ENCODE measurements at regions not wholly inside any gene's neighbourhood (a gene's known extent, or its start where the extent isn't known, plus 50 kb on each side); places are given as distances from the start of the nearest gene placed in this dataset.

GRCh38 chr18:41331661-41332060, 623.4 kb upstream of the PIK3C3 start:
- POLR2A ChIA-PET, result no interaction called here
- no peak for DNase-seq (ENCODE audit: extremely low spot score)
- CTCF ChIA-PET, result no interaction called here
- TF ChIP-seq PKNOX1 (IDR thresholded peaks at IDR 0.05) (no peak), LEF1 (IDR thresholded peaks at IDR 0.05; ENCODE audit: borderline replicate concordance) (no peak), CTBP1 (IDR thresholded peaks at IDR 0.05; ENCODE audit: borderline replicate concordance) (no peak), TARDBP (IDR thresholded peaks at IDR 0.05) (no peak), NFRKB (IDR thresholded peaks at IDR 0.05) (no peak), FOXA1 (IDR thresholded peaks at IDR 0.05) (no peak), BHLHE40 (IDR thresholded peaks at IDR 0.05; ENCODE audit: borderline replicate concordance) (no peak), FOXK2 (IDR thresholded peaks at IDR 0.05) (no peak), ARNT (IDR thresholded peaks at IDR 0.05) (no peak), ELF4 (IDR thresholded peaks at IDR 0.05) (no peak), L3MBTL2 (conservative IDR thresholded peaks at IDR 0.05) (no peak)

- TF ChIP-seq NFRKB (IDR thresholded peaks at IDR 0.05) (no peak), FOXK2 (IDR thresholded peaks at IDR 0.05) (no peak), BHLHE40 (IDR thresholded peaks at IDR 0.05; ENCODE audit: borderline replicate concordance) (no peak), ZNF384 (IDR thresholded peaks at IDR 0.05) (no peak), ARNT (IDR thresholded peaks at IDR 0.05) (no peak), ELF4 (IDR thresholded peaks at IDR 0.05) (no peak), HDGF (IDR thresholded peaks at IDR 0.05; ENCODE audit: borderline replicate concordance) (no peak)
- POLR2A ChIA-PET, result no interaction called here
- CTCF ChIA-PET, result no interaction called here
- no peak for DNase-seq (ENCODE audit: extremely low spot score)
Measured at GRCh38 chr18:41326311-41326710, 628.7 kb upstream of the PIK3C3 start.

- TF ChIP-seq ELF4 (IDR thresholded peaks at IDR 0.05) (no peak), CTBP1 (IDR thresholded peaks at IDR 0.05; ENCODE audit: borderline replicate concordance) (no peak), FOXK2 (IDR thresholded peaks at IDR 0.05) (no peak), ZNF384 (IDR thresholded peaks at IDR 0.05) (no peak), ARNT (IDR thresholded peaks at IDR 0.05) (no peak), FOXM1 (IDR thresholded peaks at IDR 0.05; ENCODE audit: borderline replicate concordance) (no peak), LEF1 (IDR thresholded peaks at IDR 0.05; ENCODE audit: borderline replicate concordance) (no peak), L3MBTL2 (conservative IDR thresholded peaks at IDR 0.05) (no peak), PKNOX1 (IDR thresholded peaks at IDR 0.05) (no peak), HDGF (IDR thresholded peaks at IDR 0.05; ENCODE audit: borderline replicate concordance) (no peak), BHLHE40 (IDR thresholded peaks at IDR 0.05; ENCODE audit: borderline replicate concordance) (no peak), SP1 (IDR thresholded peaks at IDR 0.05) (no peak), FOXA1 (IDR thresholded peaks at IDR 0.05) (no peak), TARDBP (IDR thresholded peaks at IDR 0.05) (no peak), NFRKB (IDR thresholded peaks at IDR 0.05) (no peak), SUZ12 (IDR thresholded peaks at IDR 0.05) (no peak)
- CTCF ChIA-PET, result no interaction called here
- no peak for DNase-seq (ENCODE audit: extremely low spot score)
- POLR2A ChIA-PET, result no interaction called here
Measured at GRCh38 chr18:41324934-41325333, 630.1 kb upstream of the PIK3C3 start.

- ChIA-PET CTCF (no interaction called here), POLR2A (no interaction called here)
- DNase-seq (ENCODE audit: extremely low spot score), result no peak
- TF ChIP-seq LEF1 (IDR thresholded peaks at IDR 0.05; ENCODE audit: borderline replicate concordance) (no peak), TARDBP (IDR thresholded peaks at IDR 0.05) (no peak), L3MBTL2 (conservative IDR thresholded peaks at IDR 0.05) (no peak), FOXK2 (IDR thresholded peaks at IDR 0.05) (no peak), BHLHE40 (IDR thresholded peaks at IDR 0.05; ENCODE audit: borderline replicate concordance) (no peak), ZNF384 (IDR thresholded peaks at IDR 0.05) (no peak)
Measured at GRCh38 chr18:41324020-41324791, 630.8 kb upstream of the PIK3C3 start.

- DNase-seq (ENCODE audit: extremely low spot score), result no peak
- TF ChIP-seq ZNF384 (IDR thresholded peaks at IDR 0.05) (no peak), SUZ12 (IDR thresholded peaks at IDR 0.05) (no peak), SP1 (IDR thresholded peaks at IDR 0.05) (no peak), FOXK2 (IDR thresholded peaks at IDR 0.05) (no peak), ELF4 (IDR thresholded peaks at IDR 0.05) (no peak), CTBP1 (IDR thresholded peaks at IDR 0.05; ENCODE audit: borderline replicate concordance) (no peak), HDGF (IDR thresholded peaks at IDR 0.05; ENCODE audit: borderline replicate concordance) (no peak), ARNT (IDR thresholded peaks at IDR 0.05) (no peak), LEF1 (IDR thresholded peaks at IDR 0.05; ENCODE audit: borderline replicate concordance) (no peak), BHLHE40 (IDR thresholded peaks at IDR 0.05; ENCODE audit: borderline replicate concordance) (no peak), PKNOX1 (IDR thresholded peaks at IDR 0.05) (no peak), FOXM1 (IDR thresholded peaks at IDR 0.05; ENCODE audit: borderline replicate concordance) (no peak), NFRKB (IDR thresholded peaks at IDR 0.05) (no peak), TARDBP (IDR thresholded peaks at IDR 0.05) (no peak), L3MBTL2 (conservative IDR thresholded peaks at IDR 0.05) (no peak), FOXA1 (IDR thresholded peaks at IDR 0.05) (no peak)
- ChIA-PET CTCF (no interaction called here), POLR2A (no interaction called here)
Measured at GRCh38 chr18:41323044-41323443, 632.0 kb upstream of the PIK3C3 start.

GRCh38 chr18:41320100-41320499, 634.9 kb upstream of the PIK3C3 start:
- CTCF ChIA-PET, result no interaction called here
- no peak for DNase-seq (ENCODE audit: extremely low spot score)
- POLR2A ChIA-PET, result no interaction called here
- TF ChIP-seq LEF1 (IDR thresholded peaks at IDR 0.05; ENCODE audit: borderline replicate concordance) (no peak), FOXM1 (IDR thresholded peaks at IDR 0.05; ENCODE audit: borderline replicate concordance) (no peak), CTBP1 (IDR thresholded peaks at IDR 0.05; ENCODE audit: borderline replicate concordance) (no peak), ARNT (IDR thresholded peaks at IDR 0.05) (no peak), SP1 (IDR thresholded peaks at IDR 0.05) (no peak), ELF4 (IDR thresholded peaks at IDR 0.05) (no peak), HDGF (IDR thresholded peaks at IDR 0.05; ENCODE audit: borderline replicate concordance) (no peak), SUZ12 (IDR thresholded peaks at IDR 0.05) (no peak), TARDBP (IDR thresholded peaks at IDR 0.05) (no peak), BHLHE40 (IDR thresholded peaks at IDR 0.05; ENCODE audit: borderline replicate concordance) (no peak), ZNF384 (IDR thresholded peaks at IDR 0.05) (no peak), NFRKB (IDR thresholded peaks at IDR 0.05) (no peak), L3MBTL2 (conservative IDR thresholded peaks at IDR 0.05) (no peak), PKNOX1 (IDR thresholded peaks at IDR 0.05) (no peak), FOXA1 (IDR thresholded peaks at IDR 0.05) (no peak), FOXK2 (IDR thresholded peaks at IDR 0.05) (no peak)

All from HEK293T (cell line).